OCI-LY3 (cell line): ENCODE measurements at regions not wholly inside any gene's neighbourhood (a gene's known extent, or its start where the extent isn't known, plus 50 kb on each side); places are given as distances from the start of the nearest gene placed in this dataset.

ENCODE experiments used
- H2AFZ ChIP-seq: fragments of 200-600, 300-600 bp; shearing (Covaris generic); 2 replicates; pipeline ENCODE4 v1.6.0; 2014; ENCODE audit warnings: antibody characterized with exemption, low read depth, low read length
- H3K27ac ChIP-seq: fragments of 200-600, 300-600 bp; sonication (generic); 2 replicates; pipeline ENCODE4 v1.5.1; 2014; ENCODE audit warnings: mild to moderate bottlenecking, low read length, moderate library complexity, mixed read lengths
- H3K27me3 ChIP-seq: fragments of 200-600, 300-600 bp; sonication (generic); 2 replicates; pipeline ENCODE4 v1.6.1; 2014; ENCODE audit warnings: low read depth, low read length, mixed read lengths
- H3K36me3 ChIP-seq: fragments of 200-600, 300-600 bp; sonication (generic); replicated peaks from 2 replicates; pipeline ENCODE3; 2014; ENCODE audit warnings: low read depth, low read length, mixed read lengths
- H3K4me1 ChIP-seq: fragments of 300-600, 200-600 bp; sonication (generic); 2 replicates; pipeline ENCODE4 v1.6.1; 2014; ENCODE audit warnings: low read length, mixed read lengths
- H3K4me2 ChIP-seq: fragments of 200-600, 300-600 bp; sonication (generic); 2 replicates; pipeline ENCODE4 v1.6.1; 2014; ENCODE audit warnings: low read length, mixed read lengths
- H3K4me3 ChIP-seq: fragments of 300-600, 200-600 bp; sonication (generic); 2 replicates; pipeline ENCODE4 v1.5.1; 2014; ENCODE audit warnings: antibody characterized with exemption, mild to moderate bottlenecking, low read length, moderate library complexity
- H3K79me2 ChIP-seq: fragments of 300-600, 200-600 bp; shearing (Covaris generic); 2 replicates; pipeline ENCODE4 v1.6.1; 2014; ENCODE audit warnings: mild to moderate bottlenecking, low read length, mixed read lengths
- H3K9ac ChIP-seq: fragments of 300-600, 200-600 bp; shearing (Covaris generic); 2 replicates; pipeline ENCODE4 v1.6.0; 2014; ENCODE audit warnings: mild to moderate bottlenecking, low read length, moderate library complexity
- H3K9me3 ChIP-seq: fragments of 200-600, 300-600 bp; shearing (Covaris generic); 2 replicates; pipeline ENCODE4 v1.6.1; 2014; ENCODE audit warnings: low read length, mixed read lengths; ENCODE audit not compliant: insufficient read depth
- H4K20me1 ChIP-seq: fragments of 200-600, 300-600 bp; sonication (generic); 2 replicates; pipeline ENCODE4 v1.6.1; 2016; ENCODE audit warnings: low read length, mixed read lengths; ENCODE audit not compliant: insufficient read depth
- CTCF ChIP-seq: fragments of 200-600, 300-600 bp; sonication (generic); IDR thresholded peaks from 2 replicates; pipeline ENCODE4 v1.5.1; 2014; ENCODE audit warnings: antibody characterized with exemption, low read length, low read depth
- EZH2phosphoT487 ChIP-seq: fragments of 200-600 bp; shearing (Covaris generic); IDR thresholded peaks from 2 replicates; pipeline ENCODE4 v1.6.1; 2018; ENCODE audit warnings: antibody characterized with exemption, mixed run types, low read depth

- Histone ChIP-seq H3K4me1 (no peaks in the 10 kb centered on the region), H2AFZ (no peak overlapping the region), H3K27ac (no peak overlapping the region), H4K20me1 (no peaks in the 10 kb centered on the region), H3K27me3 (no peaks in the 10 kb centered on the region), H3K9ac (no peak overlapping the region), H3K79me2 (no peaks in the 10 kb centered on the region), H3K4me2 (no peak overlapping the region), H3K36me3 (no peaks in the 10 kb centered on the region), H3K9me3 (no peaks in the 10 kb centered on the region), H3K4me3 (no peak overlapping the region)
- TF ChIP-seq EZH2phosphoT487 = no peak
- no peak for TF ChIP-seq CTCF
Measured at GRCh38 chr5:57103317-57103907, 70.4 kb upstream of the GPBP1 start.

- H3K36me3 ChIP-seq = no peaks in the 10 kb centered on the region
- no peak overlapping the region for H3K9ac ChIP-seq
- H3K27me3 ChIP-seq = no peaks in the 10 kb centered on the region
- no peaks in the 10 kb centered on the region for H4K20me1 ChIP-seq
- H3K79me2 ChIP-seq = no peaks in the 10 kb centered on the region
- H3K4me2 ChIP-seq = no peak overlapping the region
- no peak overlapping the region for H2AFZ ChIP-seq
- no peaks in the 10 kb centered on the region for H3K9me3 ChIP-seq
- H3K27ac ChIP-seq = no peak overlapping the region
- TF ChIP-seq CTCF = no peak
- TF ChIP-seq EZH2phosphoT487 = no peak
- H3K4me3 ChIP-seq = no peak overlapping the region
- no peaks in the 10 kb centered on the region for H3K4me1 ChIP-seq
Measured at GRCh38 chr5:57106661-57107060, 67.2 kb upstream of the GPBP1 start.

- Histone ChIP-seq H3K9me3 (no peaks in the 10 kb centered on the region), H2AFZ (no peak overlapping the region), H3K9ac (no peak overlapping the region)
Measured at GRCh38 chr5:57111993-57112392, 61.9 kb upstream of the GPBP1 start.

GRCh38 chr5:57113481-57113880 is 60.4 kb upstream of the GPBP1 start:
- TF ChIP-seq CTCF = no peak
- TF ChIP-seq EZH2phosphoT487 = no peak
- H4K20me1 ChIP-seq = no peaks in the 10 kb centered on the region

More at GRCh38 chr5:57111993-57112392, 61.9 kb upstream of the GPBP1 start:
- Histone ChIP-seq H3K27me3 (no peaks in the 10 kb centered on the region), H3K36me3 (no peaks in the 10 kb centered on the region), H3K4me1 (no peaks in the 10 kb centered on the region), H3K79me2 (no peaks in the 10 kb centered on the region), H3K27ac (no peak overlapping the region), H3K4me2 (no peak overlapping the region), H4K20me1 (no peaks in the 10 kb centered on the region), H3K4me3 (no peak overlapping the region)
- TF ChIP-seq CTCF = no peak
- TF ChIP-seq EZH2phosphoT487 = no peak

More at GRCh38 chr5:57113481-57113880, 60.4 kb upstream of the GPBP1 start:
- H3K9ac ChIP-seq = no peak overlapping the region
- no peaks in the 10 kb centered on the region for H3K27me3 ChIP-seq
- H3K79me2 ChIP-seq = no peaks in the 10 kb centered on the region
- no peaks in the 10 kb centered on the region for H3K9me3 ChIP-seq
- no peak overlapping the region for H2AFZ ChIP-seq
- no peaks in the 10 kb centered on the region for H3K4me1 ChIP-seq
- H3K4me3 ChIP-seq = no peak overlapping the region
- no peak overlapping the region for H3K4me2 ChIP-seq
- H3K27ac ChIP-seq = no peak overlapping the region
- H3K36me3 ChIP-seq = no peaks in the 10 kb centered on the region
